ENCODE measurements at regions not wholly inside any gene's neighbourhood (a gene's known extent, or its start where the extent isn't known, plus 50 kb on each side); places are given as distances from the start of the nearest gene placed in this dataset.

DNA sequence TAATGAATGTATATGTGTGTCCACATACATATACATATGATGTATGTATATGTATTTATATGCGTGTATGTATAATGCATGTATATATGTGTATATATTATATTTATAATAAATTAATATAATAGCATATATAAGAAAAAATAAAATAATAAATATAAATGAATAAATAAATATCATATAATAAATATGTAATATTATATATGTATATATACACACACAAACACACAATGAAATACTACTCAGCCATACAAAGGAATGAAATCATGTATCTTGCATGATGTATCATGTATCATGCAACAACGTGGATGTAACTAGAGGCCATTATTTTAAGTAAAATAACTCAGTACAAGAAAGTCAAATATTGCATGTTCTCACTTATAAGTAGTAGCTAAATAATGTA lies 788.7 kb upstream of the CHORDC1 start:
- WGBS (ENCODE audit: insufficient coverage) = no CpG with 5 or more reads among the region's 2 CpGs
- H3K4me1 ChIP-seq (ENCODE audit: control insufficient read depth in 1 of 2, insufficient read depth in 2 of 2, low read length in 2 of 2) = no peaks in the 10 kb centered on the region
- Mint-ChIP-seq H3K4me1 (no peaks in the 10 kb centered on the region), H3K9me3 (peaks cover 0 to 24% (median 5%) of the 10 kb centered on the region in 7 donors), H3K27ac (no peak overlapping the region), H3K27me3 (ENCODE audit: low read depth in 3 of 3) (no peaks in the 10 kb centered on the region), H3K36me3 (no peaks in the 10 kb centered on the region), H3K4me3 (no peak overlapping the region)
- DNase-seq = no peak
- no peak overlapping the region for H3K27ac ChIP-seq (ENCODE audit: low read depth in 1 of 2, low read length in 2 of 2)
- no peak overlapping the region for H3K4me3 ChIP-seq (replicated peaks in 1 of 3; ENCODE audit: low read depth in 2 of 3, low read length in 3 of 3)
- intact Hi-C loops (cut with micrococcal nuclease) = no loop called here
- H3K36me3 ChIP-seq (replicated peaks in 1 of 2; ENCODE audit: control insufficient read depth in 1 of 2, insufficient read depth in 2 of 2, low read length in 2 of 2) = no peaks in the 10 kb centered on the region
- no peaks in the 10 kb centered on the region for H4K20me1 ChIP-seq (ENCODE audit: insufficient read depth, low read length)
- TF ChIP-seq, protein P1, sequence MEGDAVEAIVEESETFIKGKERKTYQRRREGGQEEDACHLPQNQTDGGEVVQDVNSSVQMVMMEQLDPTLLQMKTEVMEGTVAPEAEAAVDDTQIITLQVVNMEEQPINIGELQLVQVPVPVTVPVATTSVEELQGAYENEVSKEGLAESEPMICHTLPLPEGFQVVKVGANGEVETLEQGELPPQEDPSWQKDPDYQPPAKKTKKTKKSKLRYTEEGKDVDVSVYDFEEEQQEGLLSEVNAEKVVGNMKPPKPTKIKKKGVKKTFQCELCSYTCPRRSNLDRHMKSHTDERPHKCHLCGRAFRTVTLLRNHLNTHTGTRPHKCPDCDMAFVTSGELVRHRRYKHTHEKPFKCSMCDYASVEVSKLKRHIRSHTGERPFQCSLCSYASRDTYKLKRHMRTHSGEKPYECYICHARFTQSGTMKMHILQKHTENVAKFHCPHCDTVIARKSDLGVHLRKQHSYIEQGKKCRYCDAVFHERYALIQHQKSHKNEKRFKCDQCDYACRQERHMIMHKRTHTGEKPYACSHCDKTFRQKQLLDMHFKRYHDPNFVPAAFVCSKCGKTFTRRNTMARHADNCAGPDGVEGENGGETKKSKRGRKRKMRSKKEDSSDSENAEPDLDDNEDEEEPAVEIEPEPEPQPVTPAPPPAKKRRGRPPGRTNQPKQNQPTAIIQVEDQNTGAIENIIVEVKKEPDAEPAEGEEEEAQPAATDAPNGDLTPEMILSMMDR (IDR thresholded peaks at IDR 0.05) = no peak
- H3K27me3 ChIP-seq (ENCODE audit: control insufficient read depth in 2 of 2, insufficient read depth in 2 of 2, low read length in 2 of 2) = no peaks in the 10 kb centered on the region
- no peaks in the 10 kb centered on the region for H3K79me2 ChIP-seq (ENCODE audit: insufficient read depth, low read length)
- no peak overlapping the region for H3K9ac ChIP-seq (ENCODE audit: insufficient read depth, low read length, poor library complexity, severe bottlenecking)
- peaks cover 7 to 11% of the 10 kb centered on the region in 2 donors for H3K9me3 ChIP-seq (replicated peaks in 1 of 2; ENCODE audit: control insufficient read depth in 1 of 2, insufficient read depth in 1 of 2, low read length in 2 of 2)
- no peak overlapping the region for H2AFZ ChIP-seq (ENCODE audit: insufficient read depth, low read depth, low read length, poor library complexity, severe bottlenecking)
- H3K4me2 ChIP-seq (replicated peaks; ENCODE audit: extremely low read depth, low read length, poor library complexity, severe bottlenecking) = no peak overlapping the region

DNA sequence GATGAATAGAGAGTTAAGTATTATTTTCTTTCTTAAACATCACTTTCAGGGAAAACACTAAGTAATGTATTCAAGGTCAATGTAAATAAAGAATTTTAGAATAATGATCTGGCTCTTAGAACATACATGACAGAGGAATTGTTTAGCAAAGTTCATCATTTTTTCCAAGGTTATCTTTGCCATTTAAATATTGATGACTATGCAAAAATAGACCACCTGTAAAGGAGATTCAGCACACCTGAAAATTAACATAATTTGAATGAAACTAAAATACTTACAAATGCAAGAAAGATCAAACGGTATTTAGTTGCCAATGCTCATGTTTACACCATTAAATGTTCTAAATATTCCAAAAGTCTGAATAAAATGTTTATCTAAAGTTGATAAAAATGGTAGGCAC lies 782.6 kb upstream of the CHORDC1 start:
- TF ChIP-seq, protein P1 (IDR thresholded peaks at IDR 0.05) = no peak
- no peak overlapping the region for H3K4me3 ChIP-seq (replicated peaks in 1 of 3; ENCODE audit: low read depth in 2 of 3, low read length in 3 of 3)
- H3K36me3 Mint-ChIP-seq = no peaks in the 10 kb centered on the region
- H3K4me1 ChIP-seq (ENCODE audit: control insufficient read depth in 1 of 2, insufficient read depth in 2 of 2, low read length in 2 of 2) = no peaks in the 10 kb centered on the region
- H3K4me3 Mint-ChIP-seq = no peak overlapping the region
- H3K9me3 Mint-ChIP-seq = peaks cover 0 to 11% (median 4%) of the 10 kb centered on the region in 7 donors
- H3K36me3 ChIP-seq (replicated peaks in 1 of 2; ENCODE audit: control insufficient read depth in 1 of 2, insufficient read depth in 2 of 2, low read length in 2 of 2) = no peaks in the 10 kb centered on the region
- no peak overlapping the region for H2AFZ ChIP-seq (ENCODE audit: insufficient read depth, low read depth, low read length, poor library complexity, severe bottlenecking)
- WGBS (ENCODE audit: insufficient coverage) = no CpG with 5 or more reads among the region's 1 CpG
- H3K4me1 Mint-ChIP-seq = no peaks in the 10 kb centered on the region
- intact Hi-C loops (cut with micrococcal nuclease) = no loop called here
- H3K4me2 ChIP-seq (replicated peaks; ENCODE audit: extremely low read depth, low read length, poor library complexity, severe bottlenecking) = no peak overlapping the region
- DNase-seq = no peak
- no peak overlapping the region for H3K9ac ChIP-seq (ENCODE audit: insufficient read depth, low read length, poor library complexity, severe bottlenecking)
- H3K27ac Mint-ChIP-seq = no peak overlapping the region
- no peaks in the 10 kb centered on the region for H4K20me1 ChIP-seq (ENCODE audit: insufficient read depth, low read length)
- no peaks in the 10 kb centered on the region for H3K27me3 ChIP-seq (ENCODE audit: control insufficient read depth in 2 of 2, insufficient read depth in 2 of 2, low read length in 2 of 2)
- H3K27me3 Mint-ChIP-seq (ENCODE audit: low read depth in 3 of 3) = no peaks in the 10 kb centered on the region
- peaks cover 11 to 21% of the 10 kb centered on the region in 2 donors for H3K9me3 ChIP-seq (replicated peaks in 1 of 2; ENCODE audit: control insufficient read depth in 1 of 2, insufficient read depth in 1 of 2, low read length in 2 of 2)
- H3K27ac ChIP-seq (ENCODE audit: low read depth in 1 of 2, low read length in 2 of 2) = no peak overlapping the region
- H3K79me2 ChIP-seq (ENCODE audit: insufficient read depth, low read length) = no peaks in the 10 kb centered on the region

Measured in CD14-positive monocyte (primary cell).